ENCODE measurements at regions not wholly inside any gene's neighbourhood (a gene's known extent, or its start where the extent isn't known, plus 50 kb on each side); places are given as distances from the start of the nearest gene placed in this dataset.

- TF ChIP-seq CTCF (IDR thresholded peaks at IDR 0.05) (no peak), POLR2A (IDR thresholded peaks at IDR 0.05) (no peak)
Observed at GRCh38 chr11:26219183-26220117, 112.5 kb upstream of the ANO3 start.

Data from upper lobe of left lung (tissue), 4 donors.